ENCODE measurements at regions not wholly inside any gene's neighbourhood (a gene's known extent, or its start where the extent isn't known, plus 50 kb on each side); places are given as distances from the start of the nearest gene placed in this dataset.
A peak's percentile ranks its signal among the peaks of the same experiment; 100 is the strongest.
"Not testable (repeated sequence)": the region's sequence is repeated elsewhere in the genome, so short reads cannot be mapped to it uniquely, and the experiment has no call there.

GRCh38 chr2:97431169-97431725 is 158.4 kb downstream of the ANKRD36B start:
- not testable (repeated sequence) for DNase-seq; H3K27me3 ChIP-seq (ENCODE audit: insufficient read depth, low read length, poor library complexity); H3K9me3 ChIP-seq (ENCODE audit: insufficient read depth, low read length, severe bottlenecking); H2AFZ ChIP-seq (ENCODE audit: low read depth, low read length); H3K36me3 ChIP-seq (ENCODE audit: insufficient read depth, low read length); H4K20me1 ChIP-seq (ENCODE audit: insufficient read depth, low read length); H3K9ac ChIP-seq (ENCODE audit: low read depth, low read length); H3K4me2 ChIP-seq (ENCODE audit: insufficient read depth, low read length); ATAC-seq (ENCODE audit: insufficient read depth, low read depth); H3K27ac ChIP-seq (ENCODE audit: low read length); H3K79me2 ChIP-seq (ENCODE audit: insufficient read depth, low read length); H3K4me3 ChIP-seq (ENCODE audit: low read depth in 1 of 2, low read length in 2 of 2); H3K4me1 ChIP-seq (ENCODE audit: insufficient read depth, low read length)

- H3K36me3 ChIP-seq (ENCODE audit: insufficient read depth, low read length); ATAC-seq (ENCODE audit: insufficient read depth, low read depth); H4K20me1 ChIP-seq (ENCODE audit: insufficient read depth, low read length); H3K4me1 ChIP-seq (ENCODE audit: insufficient read depth, low read length); H2AFZ ChIP-seq (ENCODE audit: low read depth, low read length); H3K9me3 ChIP-seq (ENCODE audit: insufficient read depth, low read length, severe bottlenecking); H3K27me3 ChIP-seq (ENCODE audit: insufficient read depth, low read length, poor library complexity); H3K79me2 ChIP-seq (ENCODE audit: insufficient read depth, low read length); H3K4me3 ChIP-seq (ENCODE audit: low read depth in 1 of 2, low read length in 2 of 2); H3K9ac ChIP-seq (ENCODE audit: low read depth, low read length); H3K27ac ChIP-seq (ENCODE audit: low read length); DNase-seq; H3K4me2 ChIP-seq (ENCODE audit: insufficient read depth, low read length): not testable (repeated sequence)
Observed at GRCh38 chr2:97422376-97422775, 167.3 kb downstream of the ANKRD36B start.

GRCh38 chr2:97406340-97406739 is 183.3 kb downstream of the ANKRD36B start:
- not testable (repeated sequence) for H3K4me3 ChIP-seq (ENCODE audit: low read depth in 1 of 2, low read length in 2 of 2); H3K9ac ChIP-seq (ENCODE audit: low read depth, low read length); H3K9me3 ChIP-seq (ENCODE audit: insufficient read depth, low read length, severe bottlenecking); H3K79me2 ChIP-seq (ENCODE audit: insufficient read depth, low read length); H3K27me3 ChIP-seq (ENCODE audit: insufficient read depth, low read length, poor library complexity); DNase-seq; H3K4me1 ChIP-seq (ENCODE audit: insufficient read depth, low read length); H4K20me1 ChIP-seq (ENCODE audit: insufficient read depth, low read length); ATAC-seq (ENCODE audit: insufficient read depth, low read depth); H3K36me3 ChIP-seq (ENCODE audit: insufficient read depth, low read length); H3K4me2 ChIP-seq (ENCODE audit: insufficient read depth, low read length); H2AFZ ChIP-seq (ENCODE audit: low read depth, low read length); H3K27ac ChIP-seq (ENCODE audit: low read length)

GRCh38 chr2:97405172-97405737 is 184.4 kb downstream of the ANKRD36B start:
- H4K20me1 ChIP-seq (ENCODE audit: insufficient read depth, low read length); H2AFZ ChIP-seq (ENCODE audit: low read depth, low read length); H3K4me1 ChIP-seq (ENCODE audit: insufficient read depth, low read length); H3K36me3 ChIP-seq (ENCODE audit: insufficient read depth, low read length); H3K4me3 ChIP-seq (ENCODE audit: low read depth in 1 of 2, low read length in 2 of 2); H3K4me2 ChIP-seq (ENCODE audit: insufficient read depth, low read length); H3K27me3 ChIP-seq (ENCODE audit: insufficient read depth, low read length, poor library complexity); H3K9me3 ChIP-seq (ENCODE audit: insufficient read depth, low read length, severe bottlenecking); ATAC-seq (ENCODE audit: insufficient read depth, low read depth); H3K27ac ChIP-seq (ENCODE audit: low read length); DNase-seq; H3K9ac ChIP-seq (ENCODE audit: low read depth, low read length); H3K79me2 ChIP-seq (ENCODE audit: insufficient read depth, low read length): not testable (repeated sequence)

- H4K20me1 ChIP-seq (ENCODE audit: insufficient read depth, low read length); DNase-seq; H3K4me3 ChIP-seq (ENCODE audit: low read depth in 1 of 2, low read length in 2 of 2); H3K4me1 ChIP-seq (ENCODE audit: insufficient read depth, low read length); H3K9ac ChIP-seq (ENCODE audit: low read depth, low read length); H3K36me3 ChIP-seq (ENCODE audit: insufficient read depth, low read length); H3K9me3 ChIP-seq (ENCODE audit: insufficient read depth, low read length, severe bottlenecking); H3K27ac ChIP-seq (ENCODE audit: low read length); H3K27me3 ChIP-seq (ENCODE audit: insufficient read depth, low read length, poor library complexity); H3K79me2 ChIP-seq (ENCODE audit: insufficient read depth, low read length); H2AFZ ChIP-seq (ENCODE audit: low read depth, low read length); H3K4me2 ChIP-seq (ENCODE audit: insufficient read depth, low read length): not testable (repeated sequence)
- ATAC-seq (ENCODE audit: insufficient read depth, low read depth) = 0 out of 3 replicates have a peak, but pooled peaks have one; percentile 42
Observed at GRCh38 chr2:97402678-97403077, 187.0 kb downstream of the ANKRD36B start.

- not testable (repeated sequence) for H2AFZ ChIP-seq (ENCODE audit: low read depth, low read length); H3K27me3 ChIP-seq (ENCODE audit: insufficient read depth, low read length, poor library complexity); H3K4me3 ChIP-seq (ENCODE audit: low read depth in 1 of 2, low read length in 2 of 2); DNase-seq; H4K20me1 ChIP-seq (ENCODE audit: insufficient read depth, low read length); H3K9me3 ChIP-seq (ENCODE audit: insufficient read depth, low read length, severe bottlenecking); H3K27ac ChIP-seq (ENCODE audit: low read length); H3K4me1 ChIP-seq (ENCODE audit: insufficient read depth, low read length); ATAC-seq (ENCODE audit: insufficient read depth, low read depth); H3K9ac ChIP-seq (ENCODE audit: low read depth, low read length); H3K79me2 ChIP-seq (ENCODE audit: insufficient read depth, low read length); H3K4me2 ChIP-seq (ENCODE audit: insufficient read depth, low read length); H3K36me3 ChIP-seq (ENCODE audit: insufficient read depth, low read length)
Observed at GRCh38 chr2:97395691-97396090, 194.0 kb downstream of the ANKRD36B start.

- not testable (repeated sequence) for H3K4me1 ChIP-seq (ENCODE audit: insufficient read depth, low read length); H3K79me2 ChIP-seq (ENCODE audit: insufficient read depth, low read length); ATAC-seq (ENCODE audit: insufficient read depth, low read depth); H3K4me3 ChIP-seq (ENCODE audit: low read depth in 1 of 2, low read length in 2 of 2); H3K27me3 ChIP-seq (ENCODE audit: insufficient read depth, low read length, poor library complexity); H3K4me2 ChIP-seq (ENCODE audit: insufficient read depth, low read length); H4K20me1 ChIP-seq (ENCODE audit: insufficient read depth, low read length); H2AFZ ChIP-seq (ENCODE audit: low read depth, low read length); H3K36me3 ChIP-seq (ENCODE audit: insufficient read depth, low read length); DNase-seq; H3K9me3 ChIP-seq (ENCODE audit: insufficient read depth, low read length, severe bottlenecking); H3K27ac ChIP-seq (ENCODE audit: low read length); H3K9ac ChIP-seq (ENCODE audit: low read depth, low read length)
Observed at GRCh38 chr2:97385803-97386202, 203.9 kb downstream of the ANKRD36B start.

GRCh38 chr2:97375913-97376312 is 213.8 kb downstream of the ANKRD36B start:
- not testable (repeated sequence) for H3K27ac ChIP-seq (ENCODE audit: low read length); H2AFZ ChIP-seq (ENCODE audit: low read depth, low read length); ATAC-seq (ENCODE audit: insufficient read depth, low read depth); H3K27me3 ChIP-seq (ENCODE audit: insufficient read depth, low read length, poor library complexity); H3K36me3 ChIP-seq (ENCODE audit: insufficient read depth, low read length); H3K4me2 ChIP-seq (ENCODE audit: insufficient read depth, low read length); H3K79me2 ChIP-seq (ENCODE audit: insufficient read depth, low read length); H4K20me1 ChIP-seq (ENCODE audit: insufficient read depth, low read length); H3K9ac ChIP-seq (ENCODE audit: low read depth, low read length); H3K4me3 ChIP-seq (ENCODE audit: low read depth in 1 of 2, low read length in 2 of 2); DNase-seq; H3K4me1 ChIP-seq (ENCODE audit: insufficient read depth, low read length); H3K9me3 ChIP-seq (ENCODE audit: insufficient read depth, low read length, severe bottlenecking)
